HG03095 (cell line): ENCODE measurements at regions not wholly inside any gene's neighbourhood (a gene's known extent, or its start where the extent isn't known, plus 50 kb on each side); places are given as distances from the start of the nearest gene placed in this dataset.
"Not testable (repeated sequence)": the region's sequence is repeated elsewhere in the genome, so short reads cannot be mapped to it uniquely, and the experiment has no call there.

Experiments used
- ATAC-seq: cut with Tn5 transposase; IDR thresholded peaks from one replicate; pipeline ENCODE4 v1.9.1; 2021; ENCODE audit warnings: moderate library complexity; ENCODE audit not compliant: unreplicated experiment

GRCh38 chr6:12543953-12544352, 172.6 kb upstream of the PHACTR1 start:
- ATAC-seq: no peak

- ATAC-seq: no peak
Observed at GRCh38 chr6:12544821-12545565, 171.6 kb upstream of the PHACTR1 start.

- ATAC-seq: no peak
Observed at GRCh38 chr6:12545619-12546409, 170.8 kb upstream of the PHACTR1 start.

- no peak for ATAC-seq
Observed at GRCh38 chr6:12546410-12547002, 170.1 kb upstream of the PHACTR1 start.

GRCh38 chr6:12548526-12548925, 168.0 kb upstream of the PHACTR1 start:
- no peak for ATAC-seq

- not testable (repeated sequence) for ATAC-seq
Observed at GRCh38 chr6:12549445-12549844, 167.1 kb upstream of the PHACTR1 start.

GRCh38 chr6:12554820-12555219, 161.7 kb upstream of the PHACTR1 start:
- not testable (repeated sequence) for ATAC-seq

- no peak for ATAC-seq
Observed at GRCh38 chr6:12555267-12555666, 161.3 kb upstream of the PHACTR1 start.

- no peak for ATAC-seq
Observed at GRCh38 chr6:12555781-12556180, 160.8 kb upstream of the PHACTR1 start.

GRCh38 chr6:12557765-12558164, 158.8 kb upstream of the PHACTR1 start:
- ATAC-seq: no peak

GRCh38 chr6:12560315-12560714, 156.3 kb upstream of the PHACTR1 start:
- ATAC-seq: no peak

GRCh38 chr6:12566618-12567123, 149.9 kb upstream of the PHACTR1 start:
- no peak for ATAC-seq

GRCh38 chr6:12567682-12568081, 148.9 kb upstream of the PHACTR1 start:
- ATAC-seq: no peak

- ATAC-seq: no peak
Observed at GRCh38 chr6:12569646-12570045, 146.9 kb upstream of the PHACTR1 start.

- ATAC-seq: no peak
Observed at GRCh38 chr6:12570461-12571030, 146.0 kb upstream of the PHACTR1 start.

- no peak for ATAC-seq
Observed at GRCh38 chr6:12572896-12573827, 143.4 kb upstream of the PHACTR1 start.

GRCh38 chr6:12575961-12576360, 140.6 kb upstream of the PHACTR1 start:
- no peak for ATAC-seq

GRCh38 chr6:12576389-12576788, 140.2 kb upstream of the PHACTR1 start:
- no peak for ATAC-seq

GRCh38 chr6:12577124-12577850, 139.3 kb upstream of the PHACTR1 start:
- no peak for ATAC-seq

GRCh38 chr6:12578097-12578496, 138.5 kb upstream of the PHACTR1 start:
- ATAC-seq: no peak
